Lung (tissue), 11 donors: ENCODE measurements at regions not wholly inside any gene's neighbourhood (a gene's known extent, or its start where the extent isn't known, plus 50 kb on each side); places are given as distances from the start of the nearest gene placed in this dataset.

ENCODE experiments used
- ATAC-seq: fragments of 200-7000 bp; cut with Tn5 transposase; one replicate; pipeline ENCODE4 v1.9.1; 2020; ENCODE audit warnings: moderate number of reproducible peaks; ENCODE audit not compliant: insufficient read depth, low FRiP score
- DNase-seq, 3 donors: peaks; one replicate each; pipeline ENCODE4 v3.0.0-alpha.2; 2013 to 2017
- H3K27ac ChIP-seq, 2 donors: one replicate each; pipeline ENCODE4 v1.5.1; 2013; ENCODE audit warnings: mild to moderate bottlenecking in 2 of 2, moderate library complexity in 2 of 2, control low read depth in 1 of 2, inconsistent platforms in 1 of 2, low read depth in 1 of 2, low read length in 1 of 2
- H3K27me3 ChIP-seq, 3 donors: one replicate each; pipeline ENCODE4 v1.5.1; 2013; ENCODE audit warnings: low read length in 2 of 3; ENCODE audit not compliant: control insufficient read depth in 3 of 3, insufficient read depth in 3 of 3
- H3K36me3 ChIP-seq, 4 donors: one replicate each; pipeline ENCODE4 v1.5.1; 2013; ENCODE audit warnings: low read length in 4 of 4, mild to moderate bottlenecking in 1 of 4, moderate library complexity in 1 of 4; ENCODE audit not compliant: control insufficient read depth in 4 of 4, insufficient read depth in 4 of 4
- H3K4me1 ChIP-seq, 5 donors: one replicate each; pipeline ENCODE4 v1.5.1; 2013; ENCODE audit warnings: low read length in 5 of 5, mild to moderate bottlenecking in 2 of 5, moderate library complexity in 1 of 5; ENCODE audit not compliant: control insufficient read depth in 5 of 5, insufficient read depth in 5 of 5
- H3K4me3 ChIP-seq: one replicate; pipeline ENCODE4 v1.5.1; 2013; ENCODE audit warnings: mild to moderate bottlenecking, control low read depth, moderate library complexity
- H3K9ac ChIP-seq, 2 donors: one replicate each; pipeline ENCODE4 v1.5.1; 2013; ENCODE audit warnings: low read length in 2 of 2, control low read depth in 1 of 2; ENCODE audit not compliant: insufficient read depth in 1 of 2
- H3K9me3 ChIP-seq, 4 donors: one replicate each; pipeline ENCODE4 v1.5.1; 2013; ENCODE audit warnings: low read length in 3 of 4, mild to moderate bottlenecking in 1 of 4, moderate library complexity in 1 of 4; ENCODE audit not compliant: control insufficient read depth in 4 of 4, insufficient read depth in 3 of 4
- CTCF ChIP-seq: IDR thresholded peaks from 2 replicates; pipeline ENCODE4 v1.5.1; 2012; ENCODE audit warnings: mild to moderate bottlenecking; ENCODE audit errors: control extremely low read depth, extremely low read depth
- WGBS, 2 donors: extraction: QIAGEN DNeasy Blood & Tissue Kit; methylation state at CpG; one replicate each; pipeline ENCODE4 v1.1.7; 2013; 5-methylcytosine and 5-hydroxymethylcytosine counted together
- donor health status: control.
- donor health status: control.
- donor health status: Bipolar disorder and iron deficiency.
- donor health status: healthy.
- donor health status: DM: yes; HTN: yes; CAD: no.

DNA sequence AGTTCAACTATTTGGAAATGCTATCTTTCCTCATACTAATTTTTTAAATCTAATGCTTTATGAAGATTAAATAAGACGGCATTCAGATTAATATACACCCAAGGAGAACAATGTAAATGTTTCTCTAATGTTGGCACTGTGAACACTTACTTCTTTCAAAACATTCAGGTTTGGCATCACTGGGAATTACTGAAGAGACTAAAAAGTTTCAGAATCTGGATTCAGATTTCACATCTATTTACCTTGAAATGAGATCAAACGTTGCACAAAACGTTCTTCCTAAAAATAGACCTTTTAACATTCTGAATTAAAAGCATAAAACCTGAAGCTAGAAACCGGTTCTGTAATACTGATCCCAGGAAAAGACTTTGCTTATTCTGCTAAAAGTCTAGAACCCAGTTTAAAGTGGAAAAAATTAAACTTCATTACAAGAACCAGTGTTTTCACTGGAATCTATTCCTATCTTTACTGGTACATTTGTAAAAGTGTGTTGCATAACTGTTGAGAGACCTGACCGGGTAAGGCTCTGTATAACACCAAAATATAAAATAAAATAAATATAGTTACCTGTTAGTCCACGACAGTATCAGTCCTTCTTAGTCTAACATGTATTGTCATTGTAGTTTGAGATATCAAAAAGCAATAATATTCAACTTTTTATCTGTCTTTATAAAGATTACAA, 117.4 kb upstream of the MAP9 start:
- DNase-seq (peak in 1 of 3 donors; percentile 39), ATAC-seq (no peak)
- WGBS, 2 donors: 68 to 80% methylated on average over 6 of the region's 6 CpGs
- no peak for TF ChIP-seq CTCF
- no peak overlapping the region for H3K4me3 ChIP-seq
- no peaks in the 10 kb centered on the region for H3K27me3 ChIP-seq
- no peak overlapping the region for H3K9ac ChIP-seq
- peaks cover 0 to 7% (median 0%) of the 10 kb centered on the region in 5 donors for H3K4me1 ChIP-seq
- no peaks in the 10 kb centered on the region for H3K36me3 ChIP-seq
- H3K27ac ChIP-seq: no peak overlapping the region
- peaks cover 0 to 2% (median 0%) of the 10 kb centered on the region in 4 donors for H3K9me3 ChIP-seq

GRCh38 chr4:155491336-155492120, 114.8 kb upstream of the MAP9 start:
- 85 to 90% methylated on average over 4 of the region's 4 CpGs for WGBS, 2 donors
- no peak for ATAC-seq
- H3K4me3 ChIP-seq: no peak overlapping the region
- no peaks in the 10 kb centered on the region for H3K27me3 ChIP-seq
- H3K36me3 ChIP-seq: no peaks in the 10 kb centered on the region
- no peak overlapping the region for H3K27ac ChIP-seq
- TF ChIP-seq CTCF: no peak
- H3K4me1 ChIP-seq: peaks cover 0 to 19% (median 0%) of the 10 kb centered on the region in 5 donors
- H3K9me3 ChIP-seq: peaks cover 0 to 2% (median 0%) of the 10 kb centered on the region in 4 donors
- H3K9ac ChIP-seq: no peak overlapping the region
- DNase-seq: no peak

GRCh38 chr4:155489271-155489670, 112.5 kb upstream of the MAP9 start:
- H3K27me3 ChIP-seq: no peaks in the 10 kb centered on the region
- H3K9me3 ChIP-seq: no peaks in the 10 kb centered on the region
- ATAC-seq (no peak), DNase-seq (no peak)
- no peak overlapping the region for H3K9ac ChIP-seq
- H3K4me1 ChIP-seq: peaks cover 0 to 19% (median 0%) of the 10 kb centered on the region in 5 donors
- TF ChIP-seq CTCF: no peak
- WGBS, 2 donors: 91 to 94% methylated on average over 3 of the region's 3 CpGs
- no peak overlapping the region for H3K4me3 ChIP-seq
- no peak overlapping the region for H3K27ac ChIP-seq
- H3K36me3 ChIP-seq: no peaks in the 10 kb centered on the region
